Fibroblast of lung (primary cell): ENCODE measurements at regions not wholly inside any gene's neighbourhood (a gene's known extent, or its start where the extent isn't known, plus 50 kb on each side); places are given as distances from the start of the nearest gene placed in this dataset.

ENCODE experiments used
- DNase-seq, 2 donors: peaks; one replicate each; pipeline versions ENCODE4 v3.0.0 to v3.0.0-alpha.2; 2010; ENCODE audit warnings: low read depth in 2 of 2
- H2AFZ ChIP-seq: 2 replicates; pipeline ENCODE4 v1.5.1; 2012; ENCODE audit warnings: low read length, control low read depth, inconsistent platforms
- H3K27ac ChIP-seq: 2 replicates; pipeline ENCODE4 v1.5.1; 2011; ENCODE audit warnings: low read length, control low read depth; ENCODE audit not compliant: insufficient read depth
- H3K27me3 ChIP-seq: 2 replicates; pipeline ENCODE4 v1.5.1; 2011; ENCODE audit warnings: mild to moderate bottlenecking, low read length; ENCODE audit not compliant: control insufficient read depth, insufficient read depth
- H3K36me3 ChIP-seq: 2 replicates; pipeline ENCODE4 v1.5.1; 2011; ENCODE audit warnings: low read length; ENCODE audit not compliant: control insufficient read depth, insufficient read depth
- H3K4me1 ChIP-seq: 2 replicates; pipeline ENCODE4 v1.5.1; 2011; ENCODE audit warnings: low read length; ENCODE audit not compliant: control insufficient read depth, insufficient read depth; ENCODE audit errors: extremely low read depth
- H3K4me2 ChIP-seq: 2 replicates; pipeline ENCODE4 v1.5.1; 2011; ENCODE audit warnings: low read length, control low read depth; ENCODE audit not compliant: insufficient read depth; ENCODE audit errors: extremely low read depth
- H3K4me3 ChIP-seq, 4 experiments: fragments of 200-600 bp in 1 of 4; sonication (generic) in 1 of 4; replicated peaks in 1 of 4; 2 replicates each; pipeline ENCODE4 v1.5.1; 2011 to 2016; ENCODE audit warnings: low read length in 4 of 4, low read depth in 3 of 4, mild to moderate bottlenecking in 3 of 4, control low read depth in 2 of 4, inconsistent platforms in 1 of 4, mixed read lengths in 1 of 4; ENCODE audit not compliant: insufficient read depth in 1 of 4; ENCODE audit errors: control extremely low read depth in 1 of 4
- H3K79me2 ChIP-seq: 2 replicates; pipeline ENCODE4 v1.5.1; 2012; ENCODE audit warnings: mild to moderate bottlenecking, low read length, inconsistent platforms; ENCODE audit not compliant: control insufficient read depth, insufficient read depth
- H3K9ac ChIP-seq: 2 replicates; pipeline ENCODE4 v1.5.1; 2011; ENCODE audit warnings: mild to moderate bottlenecking, low read length, control low read depth; ENCODE audit not compliant: insufficient read depth
- H3K9me3 ChIP-seq: 2 replicates; pipeline ENCODE4 v1.5.1; 2012; ENCODE audit warnings: low read depth, low read length; ENCODE audit not compliant: control insufficient read depth, insufficient read depth
- H4K20me1 ChIP-seq: 2 replicates; pipeline ENCODE4 v1.5.1; 2011; ENCODE audit warnings: low read length; ENCODE audit not compliant: control insufficient read depth, insufficient read depth; ENCODE audit errors: extremely low read depth
- EZH2 ChIP-seq: IDR thresholded peaks from 2 replicates; pipeline ENCODE4 v1.5.1; 2012; ENCODE audit warnings: low read length, control low read depth, mild to moderate bottlenecking; ENCODE audit errors: missing control alignments
- TF ChIP-seq, protein P1 (sequence below), 2 donors: IDR thresholded peaks in 1 of 2; conservative IDR thresholded peaks in 1 of 2; 1 replicate in 1 of 2; 2 replicates in 1 of 2; pipeline ENCODE4 v1.5.1; 2011 to 2012; ENCODE audit warnings: low read length in 2 of 2, control low read depth in 1 of 2, inconsistent platforms in 1 of 2, low read depth in 1 of 2, mild to moderate bottlenecking in 1 of 2

DNA sequence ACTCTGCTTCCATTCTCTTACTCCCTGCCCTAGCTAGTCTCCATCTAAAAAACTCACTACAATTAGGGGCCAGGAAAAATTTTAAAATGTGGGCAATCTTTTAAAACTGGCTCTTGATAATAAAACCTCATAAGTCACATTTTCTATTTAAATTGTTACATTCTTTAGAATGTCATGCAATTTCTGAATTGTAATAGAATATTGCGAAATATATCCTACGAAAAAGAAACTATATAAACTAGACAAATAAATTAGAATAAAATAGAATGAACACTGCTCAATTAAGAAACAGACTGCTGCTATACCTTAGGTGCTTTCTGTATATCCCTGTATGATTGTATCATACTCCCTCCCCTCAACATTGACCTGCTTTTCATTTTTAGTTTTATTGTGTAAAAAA, 826.0 kb downstream of the IGSF11 start:
- TF ChIP-seq, protein P1, sequence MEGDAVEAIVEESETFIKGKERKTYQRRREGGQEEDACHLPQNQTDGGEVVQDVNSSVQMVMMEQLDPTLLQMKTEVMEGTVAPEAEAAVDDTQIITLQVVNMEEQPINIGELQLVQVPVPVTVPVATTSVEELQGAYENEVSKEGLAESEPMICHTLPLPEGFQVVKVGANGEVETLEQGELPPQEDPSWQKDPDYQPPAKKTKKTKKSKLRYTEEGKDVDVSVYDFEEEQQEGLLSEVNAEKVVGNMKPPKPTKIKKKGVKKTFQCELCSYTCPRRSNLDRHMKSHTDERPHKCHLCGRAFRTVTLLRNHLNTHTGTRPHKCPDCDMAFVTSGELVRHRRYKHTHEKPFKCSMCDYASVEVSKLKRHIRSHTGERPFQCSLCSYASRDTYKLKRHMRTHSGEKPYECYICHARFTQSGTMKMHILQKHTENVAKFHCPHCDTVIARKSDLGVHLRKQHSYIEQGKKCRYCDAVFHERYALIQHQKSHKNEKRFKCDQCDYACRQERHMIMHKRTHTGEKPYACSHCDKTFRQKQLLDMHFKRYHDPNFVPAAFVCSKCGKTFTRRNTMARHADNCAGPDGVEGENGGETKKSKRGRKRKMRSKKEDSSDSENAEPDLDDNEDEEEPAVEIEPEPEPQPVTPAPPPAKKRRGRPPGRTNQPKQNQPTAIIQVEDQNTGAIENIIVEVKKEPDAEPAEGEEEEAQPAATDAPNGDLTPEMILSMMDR (conservative IDR thresholded peaks at IDR 0.05 in 1 of 2, IDR thresholded peaks at IDR 0.05 in 1 of 2; ENCODE audit: low read depth in 1 of 2, low read length in 2 of 2), result no peak
- no peak for TF ChIP-seq EZH2
- H3K27me3 ChIP-seq, result no peaks in the 10 kb centered on the region
- DNase-seq, result no peak
- H4K20me1 ChIP-seq, result no peaks in the 10 kb centered on the region
- no peak overlapping the region for H3K4me2 ChIP-seq
- H3K4me1 ChIP-seq, result no peaks in the 10 kb centered on the region
- H3K36me3 ChIP-seq, result no peaks in the 10 kb centered on the region
- no peak overlapping the region for H3K9ac ChIP-seq
- no peaks in the 10 kb centered on the region for H3K79me2 ChIP-seq
- no peak overlapping the region for H3K27ac ChIP-seq
- H3K9me3 ChIP-seq, result no peaks in the 10 kb centered on the region
- H3K4me3 ChIP-seq, result no peak overlapping the region
- no peak overlapping the region for H2AFZ ChIP-seq

DNA sequence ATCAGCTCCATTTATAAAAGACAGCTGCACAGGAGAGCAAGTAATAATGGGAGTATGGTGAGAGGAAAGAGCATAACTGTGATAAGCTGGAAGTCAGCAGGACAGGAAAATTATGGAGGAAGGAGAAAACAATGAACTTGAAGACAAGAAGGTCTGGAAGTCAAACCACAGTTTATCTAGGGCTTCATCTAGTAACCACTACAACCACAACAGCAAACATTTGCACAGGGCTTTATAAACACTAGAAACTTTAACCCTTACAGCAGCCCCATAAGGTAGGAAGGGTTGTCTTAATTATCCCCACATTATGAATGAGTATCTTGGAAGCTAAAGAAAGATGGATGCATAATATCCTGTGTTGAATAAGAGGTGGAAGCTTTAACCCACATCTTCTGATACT, 820.8 kb downstream of the IGSF11 start:
- Histone ChIP-seq H3K9ac (no peak overlapping the region), H3K4me2 (no peak overlapping the region)
- TF ChIP-seq, protein P1 (conservative IDR thresholded peaks at IDR 0.05 in 1 of 2, IDR thresholded peaks at IDR 0.05 in 1 of 2; ENCODE audit: low read depth in 1 of 2, low read length in 2 of 2), result no peak
- no peak for TF ChIP-seq EZH2

DNA sequence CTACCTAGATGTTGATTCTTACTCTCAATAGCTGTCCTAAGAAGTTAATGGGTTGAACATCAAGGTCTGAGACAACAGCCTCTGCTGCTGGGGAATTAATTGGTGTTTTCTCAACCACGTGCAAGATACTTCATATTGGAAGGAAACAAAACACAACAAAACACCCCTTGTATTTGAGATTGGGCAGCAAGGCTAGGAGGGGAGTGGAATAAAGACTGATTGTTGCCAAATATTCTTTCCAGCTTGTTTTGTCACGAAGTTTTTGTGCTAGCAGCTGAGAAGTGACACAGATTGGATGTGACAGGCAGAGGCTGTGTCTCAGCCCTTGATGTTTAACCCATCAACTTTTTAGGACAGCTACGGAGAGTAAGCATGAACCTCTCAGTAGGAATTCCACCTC, 808.4 kb downstream of the IGSF11 start:
- no peak overlapping the region for H3K9ac ChIP-seq
- H3K36me3 ChIP-seq, result no peaks in the 10 kb centered on the region
- no peaks in the 10 kb centered on the region for H3K79me2 ChIP-seq
- H3K4me1 ChIP-seq, result no peaks in the 10 kb centered on the region
- no peak overlapping the region for H3K4me3 ChIP-seq
- H4K20me1 ChIP-seq, result no peaks in the 10 kb centered on the region
- no peak overlapping the region for H3K4me2 ChIP-seq
- TF ChIP-seq EZH2, result no peak
- TF ChIP-seq, protein P1 (conservative IDR thresholded peaks at IDR 0.05 in 1 of 2, IDR thresholded peaks at IDR 0.05 in 1 of 2; ENCODE audit: low read depth in 1 of 2, low read length in 2 of 2), result no peak
- no peak overlapping the region for H2AFZ ChIP-seq
- no peak for DNase-seq
- no peaks in the 10 kb centered on the region for H3K9me3 ChIP-seq
- no peak overlapping the region for H3K27ac ChIP-seq
- H3K27me3 ChIP-seq, result no peaks in the 10 kb centered on the region

More for the DNA sequence above, 820.8 kb downstream of the IGSF11 start:
- no peaks in the 10 kb centered on the region for H3K4me1 ChIP-seq
- H3K36me3 ChIP-seq, result no peaks in the 10 kb centered on the region
- H3K4me3 ChIP-seq, result no peak overlapping the region
- no peaks in the 10 kb centered on the region for H3K27me3 ChIP-seq
- no peaks in the 10 kb centered on the region for H4K20me1 ChIP-seq
- no peak for DNase-seq
- H3K79me2 ChIP-seq, result no peaks in the 10 kb centered on the region
- no peak overlapping the region for H2AFZ ChIP-seq
- no peaks in the 10 kb centered on the region for H3K9me3 ChIP-seq
- H3K27ac ChIP-seq, result no peak overlapping the region
